Loucy (cell line): ENCODE measurements at regions not wholly inside any gene's neighbourhood (a gene's known extent, or its start where the extent isn't known, plus 50 kb on each side); places are given as distances from the start of the nearest gene placed in this dataset.

ENCODE experiments used
- H2AFZ ChIP-seq: fragments of 200-600 bp; sonication (generic); 2 replicates; pipeline ENCODE4 v1.6.0; 2016; ENCODE audit warnings: antibody characterized with exemption, mild to moderate bottlenecking, low read length, moderate library complexity
- H3F3A ChIP-seq: fragments of 200-600 bp; 2 replicates; pipeline ENCODE4 v1.6.0; 2016; ENCODE audit warnings: antibody characterized with exemption, low read depth, mild to moderate bottlenecking
- H3K27me3 ChIP-seq: fragments of 200-600 bp; sonication (generic); 2 replicates; pipeline ENCODE4 v1.6.1; 2014; ENCODE audit warnings: low read length, mild to moderate bottlenecking; ENCODE audit not compliant: insufficient read depth, poor library complexity, severe bottlenecking
- H3K36me3 ChIP-seq: fragments of 200-600 bp; sonication (generic); 2 replicates; pipeline ENCODE4 v1.6.1; 2016; ENCODE audit warnings: low read length; ENCODE audit not compliant: insufficient read depth
- H3K4me1 ChIP-seq: fragments of 200-600 bp; sonication (generic); 2 replicates; pipeline ENCODE4 v1.5.1; 2014; ENCODE audit warnings: low read length, mild to moderate bottlenecking; ENCODE audit not compliant: insufficient read depth, poor library complexity, severe bottlenecking
- H3K4me2 ChIP-seq: fragments of 200-600 bp; sonication (generic); 2 replicates; pipeline ENCODE4 v1.6.0; 2014; ENCODE audit warnings: antibody characterized with exemption, low read length, low read depth, mild to moderate bottlenecking; ENCODE audit not compliant: poor library complexity, severe bottlenecking
- H3K4me3 ChIP-seq: fragments of 200-600 bp; sonication (generic); 2 replicates; pipeline ENCODE4 v1.5.1; 2014; ENCODE audit warnings: low read length, mild to moderate bottlenecking, mixed read lengths; ENCODE audit not compliant: poor library complexity, severe bottlenecking
- H3K79me2 ChIP-seq: fragments of 200-600 bp; sonication (generic); 2 replicates; pipeline ENCODE4 v1.6.1; 2014; ENCODE audit warnings: low read length; ENCODE audit not compliant: insufficient read depth
- H3K9ac ChIP-seq: fragments of 200-600 bp; sonication (generic); 2 replicates; pipeline ENCODE4 v1.6.0; 2014; ENCODE audit warnings: mild to moderate bottlenecking, low read depth, low read length, moderate library complexity; ENCODE audit not compliant: poor library complexity, severe bottlenecking
- H3K9me2 ChIP-seq: fragments of 200-600 bp; sonication (generic); replicated peaks from 2 replicates; pipeline ENCODE4 v1.6.1; 2016; ENCODE audit warnings: low read depth, low read length, mixed read lengths
- H3K9me3 ChIP-seq: fragments of 200-600 bp; sonication (generic); 2 replicates; pipeline ENCODE4 v1.6.1; 2014; ENCODE audit warnings: mild to moderate bottlenecking, antibody characterized with exemption, low read length, low read depth; ENCODE audit not compliant: insufficient read depth
- H4K20me1 ChIP-seq: fragments of 200-600 bp; sonication (generic); 2 replicates; pipeline ENCODE4 v1.6.0; 2014; ENCODE audit warnings: antibody characterized with exemption, low read length, mild to moderate bottlenecking; ENCODE audit not compliant: insufficient read depth, poor library complexity, severe bottlenecking
- EZH2phosphoT487 ChIP-seq: fragments of 200-600 bp; IDR thresholded peaks from 2 replicates; pipeline ENCODE4 v1.6.1; 2018; ENCODE audit warnings: antibody characterized with exemption, mild to moderate bottlenecking, moderate library complexity, borderline replicate concordance
- TF ChIP-seq, protein P1 (sequence below): fragments of 200-600 bp; sonication (generic); conservative IDR thresholded peaks from 2 replicates; pipeline ENCODE4 v1.5.1; 2014; ENCODE audit warnings: mild to moderate bottlenecking, antibody characterized with exemption, low read length

DNA sequence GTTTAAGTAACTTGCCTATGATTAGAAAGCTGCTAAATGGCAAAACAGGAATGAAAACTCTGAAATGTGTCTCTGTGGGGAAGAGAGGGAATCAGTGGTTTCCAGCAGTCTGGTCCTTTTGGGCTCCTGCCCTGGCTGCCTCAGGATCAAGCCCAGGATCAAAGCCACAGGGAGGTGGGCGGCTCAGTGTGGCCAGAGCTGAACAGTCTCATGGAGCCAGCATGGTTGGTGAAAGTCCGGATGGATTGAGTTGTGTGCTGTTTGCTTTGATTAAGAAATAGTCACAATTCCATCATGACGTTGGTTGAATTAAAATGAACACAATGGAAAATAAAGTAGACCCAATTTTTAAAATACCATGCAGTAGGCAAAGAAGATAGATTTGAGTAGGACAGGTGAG, 344.2 kb downstream of the LPIN1 start:
- 0 out of 2 replicates have a peak, but pooled peaks cover 3% of the 10 kb centered on the region for H3K9me3 ChIP-seq
- no peak for TF ChIP-seq EZH2phosphoT487
- TF ChIP-seq, protein P1, sequence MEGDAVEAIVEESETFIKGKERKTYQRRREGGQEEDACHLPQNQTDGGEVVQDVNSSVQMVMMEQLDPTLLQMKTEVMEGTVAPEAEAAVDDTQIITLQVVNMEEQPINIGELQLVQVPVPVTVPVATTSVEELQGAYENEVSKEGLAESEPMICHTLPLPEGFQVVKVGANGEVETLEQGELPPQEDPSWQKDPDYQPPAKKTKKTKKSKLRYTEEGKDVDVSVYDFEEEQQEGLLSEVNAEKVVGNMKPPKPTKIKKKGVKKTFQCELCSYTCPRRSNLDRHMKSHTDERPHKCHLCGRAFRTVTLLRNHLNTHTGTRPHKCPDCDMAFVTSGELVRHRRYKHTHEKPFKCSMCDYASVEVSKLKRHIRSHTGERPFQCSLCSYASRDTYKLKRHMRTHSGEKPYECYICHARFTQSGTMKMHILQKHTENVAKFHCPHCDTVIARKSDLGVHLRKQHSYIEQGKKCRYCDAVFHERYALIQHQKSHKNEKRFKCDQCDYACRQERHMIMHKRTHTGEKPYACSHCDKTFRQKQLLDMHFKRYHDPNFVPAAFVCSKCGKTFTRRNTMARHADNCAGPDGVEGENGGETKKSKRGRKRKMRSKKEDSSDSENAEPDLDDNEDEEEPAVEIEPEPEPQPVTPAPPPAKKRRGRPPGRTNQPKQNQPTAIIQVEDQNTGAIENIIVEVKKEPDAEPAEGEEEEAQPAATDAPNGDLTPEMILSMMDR: no peak
- no peak overlapping the region for H3K4me2 ChIP-seq
- no peaks in the 10 kb centered on the region for H3K79me2 ChIP-seq
- H2AFZ ChIP-seq: no peak overlapping the region
- H3K4me3 ChIP-seq: no peak overlapping the region
- no peaks in the 10 kb centered on the region for H3K36me3 ChIP-seq
- H4K20me1 ChIP-seq: no peaks in the 10 kb centered on the region
- no peak overlapping the region for H3K9ac ChIP-seq
- H3F3A ChIP-seq: no peaks in the 10 kb centered on the region
- peaks cover 21% of the 10 kb centered on the region for H3K4me1 ChIP-seq
- no peaks in the 10 kb centered on the region for H3K9me2 ChIP-seq
- no peaks in the 10 kb centered on the region for H3K27me3 ChIP-seq

DNA sequence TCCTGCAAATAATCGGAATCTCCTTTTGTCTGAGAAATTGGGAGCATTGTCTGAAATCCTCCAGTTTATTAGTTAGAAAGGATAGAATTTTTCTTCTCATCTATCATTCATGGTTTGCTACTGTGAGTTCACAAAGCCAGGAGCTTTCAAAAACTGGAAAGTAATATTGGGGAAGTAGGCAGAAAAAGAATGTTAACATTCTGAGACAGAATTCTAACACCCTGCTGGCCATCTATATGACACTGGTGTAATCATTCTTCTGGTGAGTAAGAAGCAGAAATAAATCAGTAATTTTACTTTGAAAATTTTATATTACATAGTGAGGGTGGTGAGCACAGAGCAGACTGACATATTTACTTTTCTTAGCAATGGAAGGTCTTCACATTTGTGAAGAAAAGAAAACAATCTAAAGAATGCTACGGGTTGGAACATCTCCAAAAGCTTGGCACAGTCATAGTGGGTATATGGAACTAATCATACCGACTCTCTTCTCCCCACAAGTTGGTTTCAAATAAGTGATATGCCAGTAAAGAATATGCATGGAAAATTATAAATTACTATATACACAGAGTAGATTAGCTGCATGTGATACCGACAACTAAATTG, 344.9 kb downstream of the LPIN1 start:
- H3K4me1 ChIP-seq: peaks cover 21% of the 10 kb centered on the region
- TF ChIP-seq, protein P1: no peak
- no peak for TF ChIP-seq EZH2phosphoT487

DNA sequence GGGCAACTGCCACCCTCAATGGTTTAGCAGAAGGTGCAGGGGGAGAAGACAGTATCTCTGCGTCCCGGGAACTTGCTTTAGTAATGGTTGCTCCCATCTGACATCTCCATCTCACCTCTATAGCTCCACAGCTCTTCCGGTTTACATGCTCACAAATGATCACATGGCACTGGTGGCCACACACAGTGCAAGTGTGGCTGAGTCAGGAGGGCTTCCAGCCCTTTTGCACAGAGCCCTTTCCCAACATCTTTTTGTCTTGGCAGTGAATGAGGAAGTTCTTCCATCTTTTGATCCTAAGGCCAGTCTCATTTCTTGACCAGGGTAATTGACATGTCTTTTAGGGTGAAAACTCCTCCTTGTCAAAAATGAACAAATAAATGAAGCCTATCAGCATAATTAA, 347.7 kb downstream of the LPIN1 start:
- H3K9me3 ChIP-seq: no peaks in the 10 kb centered on the region

More for the DNA sequence above, 344.9 kb downstream of the LPIN1 start:
- no peak overlapping the region for H2AFZ ChIP-seq
- no peak overlapping the region for H3K4me3 ChIP-seq
- H3K79me2 ChIP-seq: no peaks in the 10 kb centered on the region
- no peaks in the 10 kb centered on the region for H4K20me1 ChIP-seq
- H3K36me3 ChIP-seq: no peaks in the 10 kb centered on the region
- H3K4me2 ChIP-seq: no peak overlapping the region
- no peaks in the 10 kb centered on the region for H3K27me3 ChIP-seq
- no peaks in the 10 kb centered on the region for H3K9me2 ChIP-seq
- 0 out of 2 replicates have a peak, but pooled peaks cover 3% of the 10 kb centered on the region for H3K9me3 ChIP-seq
- H3K9ac ChIP-seq: no peak overlapping the region
- H3F3A ChIP-seq: no peaks in the 10 kb centered on the region

More for the DNA sequence above, 347.7 kb downstream of the LPIN1 start:
- H3K79me2 ChIP-seq: no peaks in the 10 kb centered on the region
- H3K4me3 ChIP-seq: no peak overlapping the region
- H3K9me2 ChIP-seq: no peaks in the 10 kb centered on the region
- H3F3A ChIP-seq: no peaks in the 10 kb centered on the region
- no peaks in the 10 kb centered on the region for H4K20me1 ChIP-seq
- no peak overlapping the region for H3K9ac ChIP-seq
- no peak for TF ChIP-seq EZH2phosphoT487
- TF ChIP-seq, protein P1: no peak
- H3K36me3 ChIP-seq: no peaks in the 10 kb centered on the region
- no peaks in the 10 kb centered on the region for H3K27me3 ChIP-seq
- H3K4me2 ChIP-seq: no peak overlapping the region
- H2AFZ ChIP-seq: no peak overlapping the region
- H3K4me1 ChIP-seq: peaks cover 25% of the 10 kb centered on the region
